ENCODE measurements at regions not wholly inside any gene's neighbourhood (a gene's known extent, or its start where the extent isn't known, plus 50 kb on each side); places are given as distances from the start of the nearest gene placed in this dataset.

DNA sequence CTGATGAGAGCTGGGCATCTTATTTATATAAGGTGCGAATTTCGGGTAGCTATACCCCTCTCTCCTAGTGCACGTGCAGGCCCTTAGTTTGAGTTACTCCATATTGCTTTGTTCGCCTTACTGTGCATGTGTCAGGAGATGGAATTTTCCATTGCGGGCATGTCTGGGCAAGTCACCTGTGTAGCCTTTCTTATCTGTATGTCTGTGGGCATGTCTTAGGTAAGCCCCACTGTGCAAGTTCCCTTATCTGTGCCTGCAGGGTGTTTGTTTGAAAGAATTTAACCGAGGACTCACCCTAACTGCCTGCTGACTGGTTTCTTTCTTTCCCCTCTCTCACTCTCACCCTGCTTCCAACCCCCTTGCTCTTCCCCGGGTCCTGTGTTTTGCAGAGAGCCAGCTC, 140.7 kb upstream of the RANBP3L start:
- no peak for TF ChIP-seq CTCF (IDR thresholded peaks at IDR 0.05; ENCODE audit: insufficient read depth, low read length)
- TF ChIP-seq POLR2AphosphoS5 (IDR thresholded peaks at IDR 0.05; ENCODE audit: low read depth) = no peak
- TF ChIP-seq, protein P1, sequence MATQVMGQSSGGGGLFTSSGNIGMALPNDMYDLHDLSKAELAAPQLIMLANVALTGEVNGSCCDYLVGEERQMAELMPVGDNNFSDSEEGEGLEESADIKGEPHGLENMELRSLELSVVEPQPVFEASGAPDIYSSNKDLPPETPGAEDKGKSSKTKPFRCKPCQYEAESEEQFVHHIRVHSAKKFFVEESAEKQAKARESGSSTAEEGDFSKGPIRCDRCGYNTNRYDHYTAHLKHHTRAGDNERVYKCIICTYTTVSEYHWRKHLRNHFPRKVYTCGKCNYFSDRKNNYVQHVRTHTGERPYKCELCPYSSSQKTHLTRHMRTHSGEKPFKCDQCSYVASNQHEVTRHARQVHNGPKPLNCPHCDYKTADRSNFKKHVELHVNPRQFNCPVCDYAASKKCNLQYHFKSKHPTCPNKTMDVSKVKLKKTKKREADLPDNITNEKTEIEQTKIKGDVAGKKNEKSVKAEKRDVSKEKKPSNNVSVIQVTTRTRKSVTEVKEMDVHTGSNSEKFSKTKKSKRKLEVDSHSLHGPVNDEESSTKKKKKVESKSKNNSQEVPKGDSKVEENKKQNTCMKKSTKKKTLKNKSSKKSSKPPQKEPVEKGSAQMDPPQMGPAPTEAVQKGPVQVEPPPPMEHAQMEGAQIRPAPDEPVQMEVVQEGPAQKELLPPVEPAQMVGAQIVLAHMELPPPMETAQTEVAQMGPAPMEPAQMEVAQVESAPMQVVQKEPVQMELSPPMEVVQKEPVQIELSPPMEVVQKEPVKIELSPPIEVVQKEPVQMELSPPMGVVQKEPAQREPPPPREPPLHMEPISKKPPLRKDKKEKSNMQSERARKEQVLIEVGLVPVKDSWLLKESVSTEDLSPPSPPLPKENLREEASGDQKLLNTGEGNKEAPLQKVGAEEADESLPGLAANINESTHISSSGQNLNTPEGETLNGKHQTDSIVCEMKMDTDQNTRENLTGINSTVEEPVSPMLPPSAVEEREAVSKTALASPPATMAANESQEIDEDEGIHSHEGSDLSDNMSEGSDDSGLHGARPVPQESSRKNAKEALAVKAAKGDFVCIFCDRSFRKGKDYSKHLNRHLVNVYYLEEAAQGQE (IDR thresholded peaks at IDR 0.05; ENCODE audit: insufficient replicate concordance, low read depth) = no peak
- no peak for TF ChIP-seq GABPA (IDR thresholded peaks at IDR 0.05; ENCODE audit: low read depth)
- TF ChIP-seq SPI1 (IDR thresholded peaks at IDR 0.05; ENCODE audit: borderline replicate concordance, low read depth) = no peak
- Histone ChIP-seq H3K27me3 (ENCODE audit: insufficient read depth, poor library complexity, severe bottlenecking) (no peaks in the 10 kb centered on the region), H3K4me3 (replicated peaks; ENCODE audit: insufficient read depth, low read length) (no peak overlapping the region), H3K27ac (replicated peaks) (no peak overlapping the region)
- no peak for DNase-seq (ENCODE audit: low read depth in 1 of 2, low spot score in 1 of 2)

- H3K27me3 ChIP-seq (ENCODE audit: insufficient read depth, poor library complexity, severe bottlenecking) = no peaks in the 10 kb centered on the region
- no peak for TF ChIP-seq POLR2AphosphoS5 (IDR thresholded peaks at IDR 0.05; ENCODE audit: low read depth)
- no peak for TF ChIP-seq SPI1 (IDR thresholded peaks at IDR 0.05; ENCODE audit: borderline replicate concordance, low read depth)
- TF ChIP-seq, protein P1 (IDR thresholded peaks at IDR 0.05; ENCODE audit: insufficient replicate concordance, low read depth) = no peak
- TF ChIP-seq GABPA (IDR thresholded peaks at IDR 0.05; ENCODE audit: low read depth) = no peak
- TF ChIP-seq CTCF (IDR thresholded peaks at IDR 0.05; ENCODE audit: insufficient read depth, low read length) = no peak
- DNase-seq (ENCODE audit: low read depth in 1 of 2, low spot score in 1 of 2) = no peak
- H3K4me3 ChIP-seq (replicated peaks; ENCODE audit: insufficient read depth, low read length) = no peak overlapping the region
- H3K27ac ChIP-seq (replicated peaks) = no peak overlapping the region
These were observed 141.1 kb upstream of the RANBP3L start for GRCh38 chr5:36442796-36443195.

DNA sequence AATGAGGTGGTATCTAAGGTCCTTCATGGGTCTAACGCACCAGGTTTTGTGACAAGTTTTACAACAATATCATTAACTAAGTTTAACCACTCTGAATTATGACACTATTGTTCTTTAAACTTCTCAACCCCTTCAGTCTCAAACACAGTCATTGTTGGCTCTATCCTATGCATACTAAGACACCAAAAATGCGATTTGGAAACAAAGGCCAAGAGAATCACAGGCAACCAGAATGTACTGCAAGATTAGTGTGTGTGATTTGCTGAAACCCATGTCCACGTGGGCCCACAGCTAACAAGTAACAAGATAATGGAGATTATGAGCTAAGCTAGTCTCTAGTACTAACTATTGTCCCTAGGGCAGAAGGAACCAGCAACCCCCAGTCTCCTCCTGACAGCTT, 142.2 kb upstream of the RANBP3L start:
- TF ChIP-seq GABPA (IDR thresholded peaks at IDR 0.05; ENCODE audit: low read depth) = no peak
- H3K27me3 ChIP-seq (ENCODE audit: insufficient read depth, poor library complexity, severe bottlenecking) = no peaks in the 10 kb centered on the region
- H3K4me3 ChIP-seq (replicated peaks; ENCODE audit: insufficient read depth, low read length) = no peak overlapping the region
- no peak overlapping the region for H3K27ac ChIP-seq (replicated peaks)
- no peak for DNase-seq (ENCODE audit: low read depth in 1 of 2, low spot score in 1 of 2)

GRCh38 chr5:36444582-36445418, 143.1 kb upstream of the RANBP3L start:
- DNase-seq (ENCODE audit: low read depth in 1 of 2, low spot score in 1 of 2) = no peak
- no peaks in the 10 kb centered on the region for H3K27me3 ChIP-seq (ENCODE audit: insufficient read depth, poor library complexity, severe bottlenecking)
- TF ChIP-seq, protein P1 (IDR thresholded peaks at IDR 0.05; ENCODE audit: insufficient replicate concordance, low read depth) = no peak
- TF ChIP-seq GABPA (IDR thresholded peaks at IDR 0.05; ENCODE audit: low read depth) (no peak), SPI1 (IDR thresholded peaks at IDR 0.05; ENCODE audit: borderline replicate concordance, low read depth) (peak; percentile 64; the same call in 1 of the 2 replicates)
- H3K4me3 ChIP-seq (replicated peaks; ENCODE audit: insufficient read depth, low read length) = no peak overlapping the region
- no peak overlapping the region for H3K27ac ChIP-seq (replicated peaks)

Data from HL-60 (cell line).